Activated CD8-positive, alpha-beta memory T cell treated with anti-CD3 and anti-CD28 coated beads, Interleukin-2, amount 50 U/mL, for 1 hour (primary cell): ENCODE measurements at regions not wholly inside any gene's neighbourhood (a gene's known extent, or its start where the extent isn't known, plus 50 kb on each side); places are given as distances from the start of the nearest gene placed in this dataset.

Experiments used
- DNase-seq: peaks from one replicate; pipeline ENCODE4 v3.0.0-alpha.2; 2020; ENCODE audit errors: extremely low read depth

DNA sequence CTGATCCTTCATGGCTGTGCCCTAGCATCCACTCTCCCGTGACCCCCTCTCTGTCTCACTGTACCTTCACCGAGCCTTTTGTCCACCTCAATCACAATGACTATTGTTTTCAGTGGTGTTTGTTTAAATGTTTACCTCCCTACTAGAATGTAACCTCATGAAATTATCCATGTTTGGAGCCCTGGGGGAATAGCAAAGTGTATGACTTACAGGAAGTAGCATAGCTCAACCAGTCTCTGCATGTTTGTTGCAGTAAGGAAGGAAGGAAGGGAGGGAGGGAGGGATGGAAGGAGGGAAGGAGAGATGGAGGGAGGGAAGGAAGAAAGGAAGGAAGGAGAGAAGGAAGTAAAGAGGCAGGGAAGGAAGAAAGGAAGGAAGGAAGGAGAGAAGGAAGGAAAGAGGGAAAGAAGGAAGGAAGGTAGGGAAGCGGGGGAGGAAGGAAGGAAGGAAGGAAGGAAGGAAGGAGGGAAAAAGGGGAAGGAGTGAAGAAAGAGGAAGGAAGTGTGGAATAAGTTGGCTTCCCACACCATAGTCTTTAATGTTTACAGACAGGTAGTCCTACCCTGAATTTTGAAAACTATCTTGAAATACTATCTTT lies 421.4 kb downstream of the COG6 start:
- no peak for DNase-seq

DNA sequence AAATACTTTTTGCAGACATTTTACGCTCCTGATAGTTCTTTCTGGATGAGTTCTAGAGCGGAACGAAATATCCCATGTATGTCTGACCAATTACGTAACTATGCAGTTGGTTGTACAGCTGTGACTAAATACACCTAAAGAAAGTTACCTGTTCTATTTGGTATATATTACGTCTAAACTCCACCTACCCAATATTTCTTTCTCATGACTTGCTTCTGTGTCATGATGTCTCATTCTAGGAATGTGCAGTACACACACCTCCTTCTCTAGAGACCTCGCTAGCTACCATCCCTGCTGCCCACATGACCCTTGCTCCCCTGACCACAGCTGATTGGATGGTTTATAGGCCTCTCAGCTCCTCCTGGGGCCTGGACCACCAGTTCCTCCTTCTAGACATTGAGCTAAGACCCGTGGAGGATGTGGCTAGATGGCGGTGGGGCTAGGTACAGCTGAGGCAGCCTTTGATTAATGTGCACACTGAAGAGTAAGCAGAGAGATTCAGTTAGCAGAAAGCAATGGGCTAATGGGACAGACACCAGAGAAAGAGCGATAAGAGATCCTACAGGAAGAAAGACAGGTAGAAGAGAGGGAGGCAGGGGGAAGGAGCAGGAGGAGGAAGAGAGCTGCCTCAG lies 422.1 kb downstream of the COG6 start:
- DNase-seq: no peak

DNA sequence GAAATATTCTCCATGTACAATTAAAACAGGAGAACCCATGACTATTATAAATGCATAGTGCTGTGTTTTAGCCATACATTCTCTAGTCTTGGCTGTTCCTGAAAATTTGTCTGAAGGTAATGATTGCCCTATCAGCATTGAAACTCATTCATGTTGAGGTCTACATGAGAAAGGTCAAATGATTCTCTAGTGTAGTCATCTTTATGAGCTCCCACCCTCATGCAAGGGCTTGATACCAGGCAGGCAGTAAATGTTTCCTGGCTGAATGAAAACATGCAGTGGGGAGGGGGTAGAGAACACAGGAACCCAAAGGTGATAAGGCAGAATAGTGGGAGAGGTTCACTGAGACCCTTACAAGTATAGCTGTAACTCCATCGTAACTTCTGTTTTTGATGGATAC lies 424.3 kb downstream of the COG6 start:
- DNase-seq: no peak

DNA sequence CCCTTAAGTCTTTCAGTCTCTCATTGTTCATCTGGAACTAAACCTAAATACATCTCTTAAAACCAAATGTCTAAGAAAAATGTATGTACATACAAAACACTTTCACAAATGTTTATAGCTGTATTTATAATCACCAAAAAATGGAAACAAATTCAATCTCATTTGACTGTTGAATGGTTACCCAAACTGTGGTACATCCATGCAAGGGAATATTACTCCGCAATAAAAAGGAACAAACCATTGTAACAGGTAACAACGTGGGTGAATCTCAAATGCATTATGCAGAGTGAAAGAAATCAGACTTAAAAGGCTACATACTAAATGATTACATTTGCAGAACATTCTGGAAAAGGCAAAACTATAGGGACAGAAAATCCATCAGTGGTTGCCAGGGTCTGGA lies 425.2 kb downstream of the COG6 start:
- no peak for DNase-seq

DNA sequence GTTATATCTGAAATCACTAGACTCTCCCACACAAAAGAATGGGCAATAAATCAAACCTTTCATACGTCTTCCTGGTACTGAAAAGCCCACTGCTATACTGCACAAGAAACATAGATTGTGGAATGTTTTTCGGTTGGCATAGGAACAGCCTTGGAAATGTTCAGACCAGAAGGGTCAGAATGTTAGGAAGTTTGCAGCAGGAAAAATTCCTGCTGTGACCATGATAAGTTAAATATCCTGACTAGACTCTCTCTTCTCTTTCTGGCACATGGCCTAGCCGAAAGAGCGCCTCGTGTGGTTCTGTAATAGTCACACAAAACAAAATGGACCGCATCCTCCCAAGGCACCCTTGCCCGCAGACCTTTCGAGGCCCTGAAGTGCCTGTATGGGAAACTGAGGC lies 427.2 kb downstream of the COG6 start:
- no peak for DNase-seq

DNA sequence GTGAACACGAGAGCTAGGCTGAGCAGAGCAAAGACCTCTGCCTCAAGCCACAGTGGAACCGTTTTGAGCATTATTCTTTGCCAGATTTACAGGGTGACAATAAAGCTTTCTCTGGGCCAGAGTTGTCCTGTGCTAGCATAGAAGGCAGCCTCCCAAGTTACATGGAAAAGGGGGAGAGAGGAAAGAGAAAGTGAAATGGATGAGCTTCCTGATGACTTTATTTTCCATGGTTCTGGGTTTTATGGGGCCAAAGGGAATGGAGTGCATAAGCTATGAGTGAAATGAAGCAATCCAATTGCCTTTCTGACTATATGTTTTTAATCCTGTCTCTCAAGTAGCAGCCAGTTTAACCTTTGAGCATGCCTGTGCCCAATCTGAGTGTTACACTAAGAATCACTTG lies 428.4 kb downstream of the COG6 start:
- DNase-seq: no peak

DNA sequence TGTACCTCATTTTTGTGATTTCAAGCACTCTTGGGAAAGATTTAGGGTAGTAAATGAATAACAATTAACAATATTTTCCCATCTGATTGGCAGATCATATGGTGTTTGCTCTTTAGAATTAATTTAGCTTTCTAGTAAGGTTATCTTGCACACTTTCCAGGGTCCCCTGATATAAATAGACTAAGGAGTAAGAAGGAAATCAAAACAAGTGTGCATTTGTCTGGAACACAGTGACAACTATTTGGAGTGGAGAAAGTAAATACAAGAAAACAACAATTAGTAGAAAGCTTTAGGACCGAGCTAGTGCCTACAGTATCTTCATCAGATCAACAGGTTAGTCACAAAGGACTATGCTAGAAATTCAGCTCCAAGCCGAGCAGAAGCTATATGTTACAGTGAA lies 429.5 kb downstream of the COG6 start:
- DNase-seq: no peak

DNA sequence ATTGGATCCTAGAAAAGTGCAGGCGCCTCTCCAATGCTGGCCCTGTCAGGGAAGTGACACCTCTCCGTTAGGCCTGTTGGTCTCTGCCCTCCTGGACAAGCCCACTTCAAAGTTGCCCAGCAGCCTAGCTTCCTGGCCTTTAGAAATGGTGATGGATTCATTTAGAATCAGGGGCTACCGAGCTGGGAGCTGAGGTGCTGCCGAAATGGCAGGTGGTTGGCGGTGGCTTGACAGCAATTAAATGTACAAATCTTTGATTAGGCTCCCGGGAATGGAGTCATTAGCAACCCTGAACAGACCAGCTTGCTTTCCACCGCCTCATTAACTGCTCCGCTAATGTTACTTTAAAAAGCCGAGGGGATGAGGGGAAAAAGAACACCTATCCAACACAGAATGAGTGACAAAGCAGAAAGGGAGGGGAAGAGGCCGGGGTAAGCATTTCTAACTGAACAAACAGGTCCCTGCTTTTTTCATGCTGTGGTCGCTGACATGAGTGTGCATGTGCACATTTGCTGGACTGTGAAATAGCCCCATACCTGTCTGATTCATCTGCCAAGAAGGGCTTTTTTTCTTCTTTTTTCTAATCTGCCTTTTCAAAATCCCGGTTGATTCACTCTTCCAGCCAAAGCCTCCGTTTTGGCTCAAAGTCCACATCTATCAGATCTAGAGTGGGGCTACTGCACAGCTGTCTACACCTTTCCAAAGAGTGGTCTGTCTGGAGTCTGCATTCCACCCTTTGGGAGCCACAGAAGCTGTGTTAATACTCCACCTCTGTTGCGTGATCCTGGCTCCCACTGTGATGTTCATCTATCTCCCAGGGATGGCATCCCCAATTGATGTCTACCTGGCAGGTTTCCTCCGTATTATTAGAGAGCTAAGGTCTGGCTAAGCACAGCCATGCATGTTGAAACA lies 431.9 kb downstream of the COG6 start:
- no peak for DNase-seq

DNA sequence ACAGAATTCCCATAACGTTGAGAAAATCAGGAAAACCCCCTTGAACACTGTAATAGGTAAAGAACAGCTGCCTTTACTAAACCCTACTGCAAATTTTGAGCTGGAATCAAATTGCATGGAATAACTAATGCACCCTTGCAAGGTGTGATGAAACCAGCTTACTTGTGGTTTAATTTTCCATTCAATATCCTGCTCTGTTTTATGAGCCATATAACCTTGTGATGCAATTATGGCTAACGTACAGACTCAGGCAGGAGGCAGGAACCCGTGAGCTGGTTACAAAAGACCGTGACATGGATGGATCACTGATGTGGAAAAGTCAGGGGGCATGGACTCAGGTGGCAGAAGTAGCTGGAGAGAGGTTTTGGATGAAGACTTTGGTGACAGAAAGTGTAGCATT lies 438.6 kb downstream of the COG6 start:
- DNase-seq: no peak

DNA sequence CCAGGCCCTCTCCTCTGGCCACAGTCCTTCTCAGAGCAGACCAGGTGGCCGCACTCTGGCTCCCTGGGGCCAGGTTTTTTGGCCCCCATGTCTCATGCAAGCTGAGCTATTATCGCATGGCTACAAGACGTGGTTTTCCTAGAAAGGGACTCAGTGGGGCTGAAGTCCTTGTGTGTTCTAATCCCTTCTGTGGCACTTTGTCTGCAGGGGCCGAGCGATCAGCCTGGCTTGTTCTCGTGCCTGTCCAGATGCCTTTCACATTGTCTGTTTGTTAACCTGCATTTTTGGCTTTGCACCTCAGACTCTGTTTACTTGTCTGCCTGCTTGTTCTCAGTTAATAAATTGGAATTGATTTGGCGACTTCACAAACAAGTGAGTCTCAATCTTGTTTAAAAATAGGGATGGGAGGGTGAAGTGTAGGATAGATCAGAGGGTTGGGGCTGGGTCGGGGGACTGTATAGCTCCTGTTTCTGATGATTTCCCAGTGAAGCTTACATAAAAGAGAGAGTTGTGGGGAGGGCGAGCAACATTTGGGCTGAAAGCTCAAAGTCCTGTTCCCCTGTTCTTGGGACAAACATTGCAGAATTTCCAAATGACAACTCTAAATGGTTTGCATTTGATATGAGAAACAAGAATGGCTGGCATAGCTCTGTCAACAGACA lies 440.4 kb downstream of the COG6 start:
- DNase-seq: no peak

DNA sequence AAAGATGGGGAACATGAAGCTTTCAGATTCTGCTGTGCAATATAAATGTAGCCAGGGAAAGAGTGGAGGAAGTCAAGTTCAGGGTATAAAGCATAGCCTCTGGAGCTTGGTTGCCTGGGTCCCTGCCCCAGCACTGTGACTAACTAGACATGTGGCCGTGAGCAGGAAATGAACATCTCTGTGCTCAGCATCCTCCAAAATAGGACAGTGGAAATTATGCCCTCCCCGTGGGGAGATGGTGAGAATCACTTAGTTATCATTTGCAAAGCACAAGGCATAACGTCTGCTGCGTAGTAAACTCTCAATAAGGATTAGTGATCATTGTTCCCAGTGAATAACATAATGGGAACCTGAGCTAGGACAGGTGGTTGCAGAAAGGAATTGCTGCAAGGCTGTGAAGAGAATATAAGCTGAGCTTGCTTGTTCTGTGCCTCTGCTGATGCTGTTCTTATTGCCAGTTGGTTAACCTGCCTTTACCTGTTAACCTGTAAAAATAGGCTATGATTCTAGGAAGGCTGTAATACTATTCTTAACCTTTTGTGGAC lies 441.0 kb downstream of the COG6 start:
- DNase-seq: peak; percentile 16

DNA sequence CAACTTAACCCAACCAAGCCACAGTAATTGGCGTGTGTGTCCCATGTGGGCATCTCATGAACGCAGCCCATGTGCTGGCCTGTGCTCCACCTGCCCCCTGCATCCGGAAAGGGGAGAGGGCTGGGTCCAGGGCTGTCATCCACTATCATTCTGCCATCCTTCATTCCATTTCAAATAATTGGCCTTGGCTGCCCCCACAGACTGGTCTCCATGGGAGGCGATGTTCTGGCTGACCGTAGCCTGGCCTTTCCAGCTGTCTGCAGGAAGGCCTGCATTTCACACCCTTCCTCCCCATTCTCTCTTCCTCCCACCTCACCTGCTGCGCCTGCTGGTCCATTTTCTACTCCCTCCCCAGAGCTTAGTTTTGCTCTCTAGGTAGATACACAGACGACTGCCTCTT lies 442.8 kb downstream of the COG6 start:
- no peak for DNase-seq

DNA sequence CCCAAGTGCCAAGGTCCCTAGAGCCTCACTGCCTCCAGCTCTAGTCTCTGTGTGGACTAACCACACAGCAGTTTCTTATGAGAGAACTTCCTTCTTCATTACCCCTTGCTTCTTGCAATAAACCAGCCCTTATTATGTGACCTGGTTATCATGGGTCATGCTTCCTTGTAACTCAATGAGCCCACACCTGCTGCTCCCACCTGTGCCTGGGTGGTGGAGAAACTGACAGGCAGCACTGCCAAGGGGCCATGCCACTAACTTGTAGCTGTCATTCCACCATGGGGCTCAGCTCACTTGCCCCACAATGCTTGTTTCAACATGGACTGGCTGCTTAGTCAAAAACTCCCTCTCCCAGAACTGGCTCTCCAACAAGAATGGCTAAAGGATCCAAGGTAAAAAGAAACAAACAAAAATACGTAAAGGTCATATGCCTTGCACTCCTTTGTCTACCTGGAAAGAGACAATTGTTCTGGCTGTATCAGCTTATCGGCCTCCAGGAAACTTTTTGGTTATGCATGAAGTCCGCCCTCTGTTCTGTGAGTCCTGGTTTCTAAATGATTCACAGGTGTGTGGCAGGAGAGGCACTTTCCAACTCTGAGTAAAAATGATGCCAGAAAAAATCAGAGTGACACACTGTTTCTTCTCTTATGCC lies 446.4 kb downstream of the COG6 start:
- DNase-seq: no peak

DNA sequence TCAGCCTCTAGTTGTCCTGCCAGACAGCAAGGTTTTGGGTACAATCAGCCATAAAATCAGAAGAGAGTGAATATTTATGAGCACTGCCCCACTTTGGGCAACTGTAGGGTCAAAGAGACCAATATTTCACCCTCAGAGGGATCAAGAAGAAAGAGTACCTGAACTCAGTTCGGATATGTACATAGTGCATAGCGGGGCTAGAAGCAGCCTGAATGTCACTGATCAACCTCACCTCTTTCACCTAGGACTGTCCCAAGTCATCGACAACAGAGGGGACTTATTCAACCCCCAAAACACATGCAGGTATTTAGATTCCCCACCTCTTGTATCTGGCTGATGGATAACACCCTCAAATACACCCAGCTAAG lies 446.9 kb downstream of the COG6 start:
- DNase-seq: no peak

DNA sequence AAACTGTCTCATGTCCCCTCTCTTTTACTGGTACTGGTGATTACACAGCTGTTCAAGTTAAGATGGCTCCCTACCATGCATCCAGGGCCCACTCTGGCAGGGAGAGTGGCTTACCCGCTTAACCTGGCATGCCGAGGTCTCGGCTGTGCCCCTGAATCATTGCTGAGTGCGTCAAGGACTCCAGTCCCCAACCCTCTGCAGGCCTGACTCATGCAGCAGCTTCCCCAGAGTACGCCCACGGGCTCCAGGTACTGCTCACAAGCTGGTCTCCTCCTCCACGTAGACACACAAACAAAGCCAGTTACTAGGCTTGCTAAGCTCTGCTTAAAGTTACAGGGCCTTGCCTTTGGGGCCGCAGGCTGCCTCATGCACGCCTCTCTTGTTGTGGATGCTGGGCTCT lies 447.4 kb downstream of the COG6 start:
- no peak for DNase-seq

DNA sequence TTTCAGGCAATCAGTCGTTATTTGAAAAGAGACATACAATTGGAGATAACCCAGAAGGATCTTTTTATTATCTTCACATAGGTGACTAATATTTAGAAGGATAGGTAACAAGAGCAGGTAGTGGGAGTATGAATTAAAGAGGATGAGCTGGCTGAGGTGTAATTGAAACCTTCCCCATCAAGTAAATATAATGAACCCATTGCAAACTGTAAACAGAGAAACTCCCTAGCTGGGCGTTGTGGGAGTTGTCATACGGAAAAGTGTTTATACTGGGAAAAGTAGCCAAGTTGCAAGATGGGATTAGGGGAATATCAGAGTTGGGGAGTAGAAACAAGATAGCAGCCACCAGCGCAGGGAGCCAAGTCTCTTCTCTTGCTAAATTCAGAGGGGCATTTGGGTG lies 448.4 kb downstream of the COG6 start:
- no peak for DNase-seq

DNA sequence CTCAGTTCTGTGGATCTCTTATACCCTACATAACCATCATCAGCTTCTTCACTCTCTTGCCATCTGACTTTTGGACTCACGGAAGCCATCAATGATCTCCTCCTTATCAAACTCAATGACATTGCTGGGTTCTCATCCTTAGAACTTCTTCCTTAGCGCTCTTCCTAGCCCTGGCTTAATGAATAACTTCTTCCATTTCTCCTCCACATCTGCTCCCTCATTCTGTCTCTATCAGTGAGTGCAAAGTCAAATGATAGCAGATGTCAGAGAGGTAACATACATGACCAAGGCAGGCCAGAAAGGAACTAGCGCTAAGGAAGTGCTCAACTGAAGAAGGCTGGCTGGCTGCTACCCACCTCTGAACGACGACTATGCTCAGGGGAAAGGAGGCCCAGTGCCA lies 449.8 kb downstream of the COG6 start:
- DNase-seq: no peak

DNA sequence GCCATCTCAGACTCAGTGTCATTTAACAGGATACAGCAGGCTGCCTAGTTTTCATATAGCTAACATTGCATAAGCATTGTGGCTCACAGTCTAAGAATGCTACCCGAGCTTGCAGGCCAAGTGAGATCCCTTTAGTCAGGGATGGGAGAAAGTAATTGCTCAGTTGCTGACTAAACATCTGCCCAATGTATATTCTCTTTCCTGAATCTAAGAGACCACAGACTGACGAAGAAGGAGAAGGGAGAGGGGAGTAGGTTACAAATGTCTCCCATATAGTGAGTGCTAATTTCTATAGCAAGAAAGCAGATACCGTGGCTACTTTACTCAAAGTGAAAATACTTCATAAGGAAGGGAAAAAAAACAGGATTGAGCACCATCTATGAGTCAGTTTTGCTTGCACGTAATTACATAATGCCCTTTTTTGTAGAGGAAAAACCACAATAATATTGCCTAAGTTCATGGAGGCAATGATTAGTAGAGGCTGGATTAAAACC lies 453.9 kb downstream of the COG6 start:
- DNase-seq: no peak

DNA sequence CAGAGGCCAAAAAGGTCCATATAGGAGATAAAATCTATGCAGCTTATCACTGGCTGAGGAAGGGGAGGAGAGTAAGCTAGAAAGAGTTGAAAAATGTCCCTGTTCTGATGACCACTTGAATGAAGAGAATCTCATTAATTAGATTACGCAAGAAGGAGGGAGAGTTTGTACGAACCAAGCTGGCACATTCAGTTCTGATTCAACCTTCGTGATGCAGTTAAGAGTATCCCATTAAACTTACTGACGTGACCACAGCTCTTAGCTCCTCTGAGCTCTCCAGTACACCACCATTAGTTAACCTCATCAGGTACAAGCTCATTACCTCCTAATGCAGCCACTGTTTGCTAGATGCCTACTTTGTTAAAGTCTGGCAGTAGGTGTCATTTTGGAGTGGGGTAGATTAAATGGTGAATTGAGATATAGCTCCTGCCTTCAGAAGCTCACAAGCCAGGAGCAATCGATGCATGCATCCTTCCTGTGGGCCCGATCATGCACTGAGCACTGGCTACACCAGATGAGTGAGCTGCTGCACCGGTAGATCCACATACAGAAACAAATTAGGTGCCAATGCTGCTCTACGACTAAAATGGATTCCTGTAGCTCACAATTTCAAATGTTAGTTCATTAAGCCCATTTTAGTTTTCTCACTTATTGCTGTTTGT lies 458.3 kb downstream of the COG6 start:
- DNase-seq: no peak

DNA sequence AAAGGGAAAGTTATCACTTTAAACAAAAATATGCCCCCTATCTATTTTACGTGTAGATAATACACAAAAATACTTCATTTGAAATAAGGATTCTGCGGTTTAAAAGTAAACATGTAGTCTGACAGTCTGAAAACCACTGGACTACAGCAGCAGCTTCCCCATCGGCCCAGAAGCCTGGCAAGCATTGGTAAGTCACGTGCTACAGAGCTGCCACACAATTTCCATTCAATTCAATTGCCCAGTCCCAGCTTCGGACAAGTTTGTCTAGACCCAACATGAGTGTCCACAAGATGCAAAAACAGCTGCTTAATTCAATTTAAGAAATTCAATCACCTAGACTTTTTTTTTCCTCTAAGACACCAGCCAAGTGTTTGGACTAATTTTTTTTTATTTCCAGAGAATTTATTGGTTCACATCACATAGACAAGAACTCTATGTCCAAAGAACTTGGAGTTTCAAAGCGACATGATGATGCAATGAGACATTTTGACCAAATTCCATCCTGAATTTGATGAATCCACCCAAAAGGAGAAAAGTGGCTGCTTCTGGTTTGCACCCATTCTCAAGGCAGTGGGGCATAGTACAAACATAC lies 458.9 kb downstream of the COG6 start:
- DNase-seq: no peak

DNA sequence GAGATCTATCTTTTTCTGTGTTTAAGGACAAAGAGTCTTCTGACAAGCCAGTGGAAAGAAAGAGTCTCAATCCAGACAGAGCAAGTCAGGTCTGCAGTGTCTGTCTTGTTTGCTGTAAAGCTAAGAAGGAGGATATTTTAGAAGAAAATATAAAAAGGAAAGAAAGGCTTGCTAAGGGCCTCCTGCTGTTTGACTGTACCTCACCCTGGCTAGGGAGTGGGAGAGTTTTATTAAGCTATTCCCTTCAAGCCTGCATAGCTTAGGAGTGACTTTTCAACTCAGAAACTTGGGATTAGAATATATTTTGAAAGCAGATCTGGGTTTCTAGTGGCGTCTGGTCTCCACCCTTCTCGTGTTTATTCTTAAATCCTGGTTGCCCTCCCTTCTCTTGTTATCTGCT lies 460.0 kb downstream of the COG6 start:
- DNase-seq: no peak
